Endothelial cell of umbilical vein (primary cell): ENCODE measurements at regions not wholly inside any gene's neighbourhood (a gene's known extent, or its start where the extent isn't known, plus 50 kb on each side); places are given as distances from the start of the nearest gene placed in this dataset.

Experiments used
- BruUV-seq: library from RNA; stranded (reverse); fragments of 400-500 nt; replicated peaks from 2 replicates; lab custom pipeline; 2021; lab: Mats Ljungman, UMichigan
- CTCF ChIA-PET: fragments of 300-600, 350-600 bp; sonication (Branson Sonifier 250); formaldehyde crosslinking; loops from one replicate; lab custom pipeline; 2021; ENCODE audit warnings: antibody characterized with exemption, inconsistent platforms; lab: Charles Lee
- POLR2A ChIA-PET: fragments of 300-600, 350-600 bp; sonication (Branson Sonifier 250); formaldehyde crosslinking; loops from one replicate; lab custom pipeline; 2021; ENCODE audit warnings: antibody characterized with exemption, inconsistent platforms; lab: Charles Lee
- DNase-seq: peaks from one replicate; pipeline ENCODE4 v3.0.0-alpha.2; 2011; ENCODE audit warnings: low read depth, low spot score
- FAIRE-seq: peaks from 2 replicates; lab custom pipeline; 2011; peaks lifted over from hg19 to GRCh38; lab: Jason Lieb, UNC
- H2AFZ ChIP-seq: 2 replicates; pipeline ENCODE4 v1.6.0; 2012; ENCODE audit warnings: low read depth, low read length, control low read depth, inconsistent platforms
- H3K27ac ChIP-seq: 2 replicates; pipeline ENCODE4 v1.5.1; 2011; ENCODE audit warnings: low read depth, mild to moderate bottlenecking, control low read depth, low read length, moderate library complexity; ENCODE audit not compliant: insufficient read depth
- H3K27me3 ChIP-seq, 2 experiments: 2 replicates each; pipeline versions ENCODE4 v1.6.0 to v1.6.1; 2011; ENCODE audit warnings: low read length in 2 of 2, mixed read lengths in 1 of 2; ENCODE audit not compliant: control insufficient read depth in 2 of 2, insufficient read depth in 2 of 2
- H3K36me3 ChIP-seq, 2 experiments: 2 replicates in 1 of 2; 3 replicates in 1 of 2; pipeline ENCODE4 v1.5.1; 2011; ENCODE audit warnings: low read length in 2 of 2, mild to moderate bottlenecking in 1 of 2, moderate library complexity in 1 of 2; ENCODE audit not compliant: control insufficient read depth in 2 of 2, insufficient read depth in 2 of 2; ENCODE audit errors: extremely low read depth in 1 of 2
- H3K4me1 ChIP-seq: 3 replicates; pipeline ENCODE4 v1.5.1; 2011; ENCODE audit warnings: mild to moderate bottlenecking, low read length; ENCODE audit not compliant: control insufficient read depth, insufficient read depth; ENCODE audit errors: extremely low read depth
- H3K4me2 ChIP-seq: 2 replicates; pipeline ENCODE4 v1.6.1; 2011; ENCODE audit warnings: low read length, control low read depth, mixed read lengths; ENCODE audit not compliant: insufficient read depth
- H3K4me3 ChIP-seq, 3 experiments: fragments of 200-600 bp in 1 of 3; sonication (generic), shearing (Covaris generic) in 1 of 3; replicated peaks in 1 of 3; 2 replicates each; pipeline ENCODE4 v1.5.1; 2011 to 2016; ENCODE audit warnings: control low read depth in 3 of 3, low read length in 3 of 3, mild to moderate bottlenecking in 2 of 3, inconsistent platforms in 1 of 3, low read depth in 1 of 3, moderate library complexity in 1 of 3; ENCODE audit not compliant: insufficient read depth in 1 of 3
- H3K79me2 ChIP-seq: 2 replicates; pipeline ENCODE4 v1.6.0; 2012; ENCODE audit warnings: low read length, inconsistent platforms; ENCODE audit not compliant: control insufficient read depth, insufficient read depth
- H3K9ac ChIP-seq: replicated peaks from 2 replicates; pipeline ENCODE3; 2011; ENCODE audit warnings: low read length, control low read depth; ENCODE audit not compliant: insufficient read depth; ENCODE audit errors: extremely low read depth
- H3K9me1 ChIP-seq: replicated peaks from 3 replicates; pipeline ENCODE4 v1.6.0; 2011; ENCODE audit warnings: mild to moderate bottlenecking, low read length; ENCODE audit not compliant: control insufficient read depth, insufficient read depth; ENCODE audit errors: extremely low read depth
- H3K9me3 ChIP-seq: replicated peaks from 2 replicates; pipeline ENCODE4 v1.5.1; 2012; ENCODE audit warnings: low read length, inconsistent platforms; ENCODE audit not compliant: control insufficient read depth, insufficient read depth
- H4K20me1 ChIP-seq: replicated peaks from 2 replicates; pipeline ENCODE3; 2011; ENCODE audit warnings: mild to moderate bottlenecking, low read length; ENCODE audit not compliant: control insufficient read depth, insufficient read depth; ENCODE audit errors: extremely low read depth
- EZH2 ChIP-seq: IDR thresholded peaks from 2 replicates; pipeline ENCODE4 v1.6.1; 2012; ENCODE audit warnings: borderline replicate concordance, low read depth, mild to moderate bottlenecking, moderate library complexity, low read length, inconsistent platforms; ENCODE audit not compliant: severe bottlenecking
- FOS ChIP-seq: IDR thresholded peaks from 2 replicates; pipeline ENCODE4 v1.6.1; 2011; ENCODE audit warnings: mild to moderate bottlenecking, low read length, moderate library complexity, borderline replicate concordance; ENCODE audit not compliant: insufficient read depth
- GATA2 ChIP-seq: IDR thresholded peaks from 2 replicates; pipeline ENCODE4 v1.7.0; 2011; ENCODE audit warnings: low read depth, mild to moderate bottlenecking, moderate library complexity, mixed read lengths, low read length; ENCODE audit not compliant: insufficient read length, insufficient read depth
- JUN ChIP-seq: IDR thresholded peaks from 2 replicates; pipeline ENCODE4 v1.6.1; 2011; ENCODE audit warnings: borderline replicate concordance, low read depth; ENCODE audit not compliant: insufficient read length, insufficient read depth
- MAX ChIP-seq: IDR thresholded peaks from 2 replicates; pipeline ENCODE4 v1.6.1; 2011; ENCODE audit not compliant: insufficient read depth, insufficient read length
- MYC ChIP-seq: IDR thresholded peaks from one replicate; pipeline ENCODE4 v1.6.1; 2011; ENCODE audit warnings: mild to moderate bottlenecking, low read depth, low read length
- POLR2A ChIP-seq: IDR thresholded peaks from 2 replicates; pipeline ENCODE4 v1.6.1; 2012; ENCODE audit warnings: low read depth, mild to moderate bottlenecking, control low read depth, low read length
- POLR2AphosphoS5 ChIP-seq: IDR thresholded peaks from 2 replicates; pipeline ENCODE4 v1.6.1; 2012; ENCODE audit warnings: low read depth, mild to moderate bottlenecking, control low read depth, low read length, moderate library complexity; ENCODE audit not compliant: insufficient read depth
- dilution Hi-C: fragments of 300-500 bp; cut with MboI; formaldehyde crosslinking; loops from one replicate; pipeline ENCODE4 v1.15.0; 2019; ENCODE audit warnings: low sequenced_read_pairs; ENCODE audit not compliant: extremely low pct_ligation_motif_present
- intact Hi-C: fragments of 100-400 bp; cut with micrococcal nuclease; formaldehyde crosslinking; loops from one replicate; pipeline ENCODE4 v1.10.0; 2022
- TF ChIP-seq, protein P1 (sequence below), 2 donors: IDR thresholded peaks; 1 replicate in 1 of 2; 2 replicates in 1 of 2; pipeline ENCODE4 v1.5.1; 2011; ENCODE audit warnings: low read length in 2 of 2, mild to moderate bottlenecking in 2 of 2, moderate library complexity in 2 of 2, control low read depth in 1 of 2, inconsistent platforms in 1 of 2, low read depth in 1 of 2; ENCODE audit not compliant: insufficient read depth in 1 of 2; ENCODE audit errors: extremely low read depth in 1 of 2

DNA sequence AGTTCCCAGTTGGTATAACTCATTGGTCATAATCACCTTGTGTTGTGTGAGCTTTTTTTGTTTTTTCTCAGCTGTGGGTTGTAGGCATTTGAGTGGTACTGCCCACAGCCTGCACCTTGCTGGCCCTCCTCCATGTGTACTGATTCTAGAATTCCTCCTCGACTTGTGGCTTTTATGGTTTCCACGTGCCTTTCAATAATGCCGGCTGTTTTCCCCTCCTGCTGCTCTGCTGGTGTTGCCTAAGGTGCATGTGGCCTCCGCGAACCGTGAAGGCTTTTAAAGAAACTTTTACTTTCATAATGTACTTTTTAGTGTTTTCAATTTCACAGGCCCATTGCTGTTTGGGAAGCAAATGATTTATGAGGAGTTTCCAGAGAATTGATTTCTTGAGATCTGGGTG, 518.0 kb downstream of the REEP3 start:
- Histone ChIP-seq H4K20me1 (no peaks in the 10 kb centered on the region), H3K9ac (no peak overlapping the region), H3K4me2 (no peak overlapping the region), H3K27ac (no peak overlapping the region), H3K9me1 (no peaks in the 10 kb centered on the region), H3K27me3 (no peaks in the 10 kb centered on the region), H3K79me2 (no peaks in the 10 kb centered on the region), H3K4me3 (no peak overlapping the region), H3K9me3 (no peaks in the 10 kb centered on the region), H2AFZ (no peak overlapping the region), H3K4me1 (no peaks in the 10 kb centered on the region), H3K36me3 (no peaks in the 10 kb centered on the region)
- DNase-seq (no peak), FAIRE-seq (no peak)
- TF ChIP-seq MAX: no peak
- TF ChIP-seq JUN: no peak
- no peak for TF ChIP-seq MYC
- TF ChIP-seq POLR2A: no peak
- no peak for TF ChIP-seq POLR2AphosphoS5
- no peak for TF ChIP-seq GATA2
- TF ChIP-seq FOS: no peak
- TF ChIP-seq, protein P1, sequence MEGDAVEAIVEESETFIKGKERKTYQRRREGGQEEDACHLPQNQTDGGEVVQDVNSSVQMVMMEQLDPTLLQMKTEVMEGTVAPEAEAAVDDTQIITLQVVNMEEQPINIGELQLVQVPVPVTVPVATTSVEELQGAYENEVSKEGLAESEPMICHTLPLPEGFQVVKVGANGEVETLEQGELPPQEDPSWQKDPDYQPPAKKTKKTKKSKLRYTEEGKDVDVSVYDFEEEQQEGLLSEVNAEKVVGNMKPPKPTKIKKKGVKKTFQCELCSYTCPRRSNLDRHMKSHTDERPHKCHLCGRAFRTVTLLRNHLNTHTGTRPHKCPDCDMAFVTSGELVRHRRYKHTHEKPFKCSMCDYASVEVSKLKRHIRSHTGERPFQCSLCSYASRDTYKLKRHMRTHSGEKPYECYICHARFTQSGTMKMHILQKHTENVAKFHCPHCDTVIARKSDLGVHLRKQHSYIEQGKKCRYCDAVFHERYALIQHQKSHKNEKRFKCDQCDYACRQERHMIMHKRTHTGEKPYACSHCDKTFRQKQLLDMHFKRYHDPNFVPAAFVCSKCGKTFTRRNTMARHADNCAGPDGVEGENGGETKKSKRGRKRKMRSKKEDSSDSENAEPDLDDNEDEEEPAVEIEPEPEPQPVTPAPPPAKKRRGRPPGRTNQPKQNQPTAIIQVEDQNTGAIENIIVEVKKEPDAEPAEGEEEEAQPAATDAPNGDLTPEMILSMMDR (IDR thresholded peaks at IDR 0.05; ENCODE audit: extremely low read depth in 1 of 2, insufficient read depth in 1 of 2, low read depth in 1 of 2, low read length in 2 of 2): no peak
- TF ChIP-seq EZH2: no peak
- CTCF ChIA-PET: no interaction called here
- dilution Hi-C loops: no loop called here
- intact Hi-C loops: no loop called here
- POLR2A ChIA-PET: no interaction called here
- BruUV-seq: no TSS peak
